ENCODE measurements at regions not wholly inside any gene's neighbourhood (a gene's known extent, or its start where the extent isn't known, plus 50 kb on each side); places are given as distances from the start of the nearest gene placed in this dataset.

GRCh38 chr16:82464187-82464586 lies 162.6 kb upstream of the CDH13 start:
- DNase-seq: no peak
- no peaks in the 10 kb centered on the region for H3K4me1 ChIP-seq
- TF ChIP-seq CTCF (IDR thresholded peaks at IDR 0.05): no peak
- no peaks in the 10 kb centered on the region for H3K36me3 ChIP-seq
- no peaks in the 10 kb centered on the region for H3K9me3 ChIP-seq
- no peak overlapping the region for H3K27ac ChIP-seq
- H3K4me3 ChIP-seq: no peak overlapping the region
- H3K27me3 ChIP-seq: no peaks in the 10 kb centered on the region
- no peak overlapping the region for H3K9ac ChIP-seq (ENCODE audit: low read depth in 2 of 2, low read length in 2 of 2)
- intact Hi-C loops (cut with DNase I): loop anchor here (10.0 kb wide), 1 partner anchor 519 kb away; no protein-coding TSS in a partner anchor

- H3K36me3 ChIP-seq: no peaks in the 10 kb centered on the region
- H3K27me3 ChIP-seq: no peaks in the 10 kb centered on the region
- no peak overlapping the region for H3K27ac ChIP-seq
- no peaks in the 10 kb centered on the region for H3K4me1 ChIP-seq
- no peak overlapping the region for H3K9ac ChIP-seq (ENCODE audit: low read depth in 2 of 2, low read length in 2 of 2)
- no peaks in the 10 kb centered on the region for H3K9me3 ChIP-seq
- no peak for TF ChIP-seq CTCF (IDR thresholded peaks at IDR 0.05)
- H3K4me3 ChIP-seq: no peak overlapping the region
- intact Hi-C loops (cut with DNase I): loop anchor here (10.0 kb wide), 1 partner anchor 516 kb away; no protein-coding TSS in a partner anchor
- no peak for DNase-seq
Observed at GRCh38 chr16:82460766-82461165, 166.0 kb upstream of the CDH13 start.

- Histone ChIP-seq H3K9me3 (no peaks in the 10 kb centered on the region), H3K27ac (no peak overlapping the region), H3K36me3 (no peaks in the 10 kb centered on the region), H3K27me3 (no peaks in the 10 kb centered on the region), H3K4me1 (no peaks in the 10 kb centered on the region), H3K9ac (ENCODE audit: low read depth in 2 of 2, low read length in 2 of 2) (no peak overlapping the region), H3K4me3 (no peak overlapping the region)
- TF ChIP-seq CTCF (IDR thresholded peaks at IDR 0.05): no peak
- DNase-seq: no peak
- intact Hi-C loops (cut with DNase I): loop anchor here (10.0 kb wide), 2 partner anchors 195 to 515 kb away; no protein-coding TSS in a partner anchor
Observed at GRCh38 chr16:82459580-82460256, 167.1 kb upstream of the CDH13 start.

GRCh38 chr16:82456683-82457082 lies 170.1 kb upstream of the CDH13 start:
- intact Hi-C loops (cut with DNase I): loop anchor here (10.0 kb wide), 1 partner anchor 192 kb away; no protein-coding TSS in a partner anchor
- no peaks in the 10 kb centered on the region for H3K9me3 ChIP-seq

DNA sequence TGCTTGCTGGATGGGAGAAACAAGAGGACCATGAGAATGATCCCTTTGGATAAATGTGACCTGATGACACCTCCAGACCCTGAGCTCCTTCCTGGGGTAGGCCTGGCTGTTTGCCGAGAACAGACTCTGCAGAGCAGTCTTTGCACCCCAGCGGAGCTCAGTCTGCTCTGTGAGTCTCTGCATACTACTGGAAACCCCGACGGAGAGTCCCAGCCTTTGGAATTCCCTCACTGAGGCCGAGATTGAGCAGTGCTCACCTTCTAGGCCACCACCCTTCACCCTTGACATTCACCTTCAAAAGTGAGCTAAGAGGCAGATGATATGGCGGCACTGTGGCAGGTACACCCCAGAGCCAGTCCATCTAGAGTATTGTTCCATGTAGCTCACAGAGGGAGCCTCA lies 172.2 kb upstream of the CDH13 start:
- H3K4me3 ChIP-seq: no peak overlapping the region
- no peaks in the 10 kb centered on the region for H3K27me3 ChIP-seq
- TF ChIP-seq CTCF (IDR thresholded peaks at IDR 0.05): no peak
- no peaks in the 10 kb centered on the region for H3K4me1 ChIP-seq
- H3K27ac ChIP-seq: no peak overlapping the region
- H3K36me3 ChIP-seq: no peaks in the 10 kb centered on the region
- no peak for DNase-seq
- H3K9ac ChIP-seq (ENCODE audit: low read depth in 2 of 2, low read length in 2 of 2): no peak overlapping the region
- H3K9me3 ChIP-seq: no peaks in the 10 kb centered on the region
- intact Hi-C loops (cut with DNase I): loop anchor here (10.0 kb wide), 1 partner anchor 190 kb away; no protein-coding TSS in a partner anchor

More at GRCh38 chr16:82456683-82457082, 170.1 kb upstream of the CDH13 start:
- Histone ChIP-seq H3K36me3 (no peaks in the 10 kb centered on the region), H3K4me1 (no peaks in the 10 kb centered on the region), H3K27ac (no peak overlapping the region), H3K9ac (ENCODE audit: low read depth in 2 of 2, low read length in 2 of 2) (no peak overlapping the region), H3K4me3 (no peak overlapping the region), H3K27me3 (no peaks in the 10 kb centered on the region)
- peak; percentile 67 for DNase-seq
- TF ChIP-seq CTCF (IDR thresholded peaks at IDR 0.05): peak; percentile 66

Data from colonic mucosa (tissue), 4 donors.